ENCODE measurements at regions not wholly inside any gene's neighbourhood (a gene's known extent, or its start where the extent isn't known, plus 50 kb on each side); places are given as distances from the start of the nearest gene placed in this dataset.

DNA sequence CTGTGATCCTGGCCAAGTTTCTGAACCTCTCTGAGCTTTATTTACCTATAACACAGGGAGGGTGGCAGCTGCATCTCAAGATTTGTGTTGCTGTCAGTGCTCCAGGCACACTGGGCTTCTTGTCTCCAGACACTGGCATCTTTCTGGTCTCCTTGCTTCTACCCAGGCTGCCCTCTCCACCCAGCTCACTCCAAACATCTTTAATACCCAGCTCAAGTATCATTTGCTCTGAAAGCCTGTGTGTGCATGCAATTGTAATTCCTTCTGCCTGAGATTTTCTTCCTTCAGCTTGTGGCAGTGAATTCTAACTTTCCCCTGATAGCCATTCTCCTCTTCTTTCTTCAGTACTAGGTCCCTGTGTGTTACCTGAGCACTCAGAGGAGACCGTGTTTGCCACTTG is 50.7 kb upstream of the USP7 start:
- no CpG with 5 or more reads among the region's 1 CpG for WGBS, 2 experiments (ENCODE audit: extremely low coverage in 2 of 2, insufficient read length in 1 of 2)
- dilution Hi-C loops (cut with HindIII; ENCODE audit: low sequenced_read_pairs, unreplicated experiment): no loop called here
- Histone ChIP-seq H2AFZ (replicated peaks; ENCODE audit: low read length, poor library complexity) (no peak overlapping the region), H3K14ac (replicated peaks; ENCODE audit: low read depth, low read length) (no peak overlapping the region), H3K4me1 (ENCODE audit: control insufficient read depth, insufficient read depth, low read length) (peaks cover 2% of the 10 kb centered on the region; the same call in 1 of the 2 replicates), H2AK5ac (ENCODE audit: low read depth, low read length) (no peak overlapping the region), H4K5ac (ENCODE audit: low read depth, low read length) (no peak overlapping the region), H3K4me3 (ENCODE audit: insufficient read depth, low read depth, low read length) (no peak overlapping the region), H3K27me3 (ENCODE audit: control insufficient read depth, insufficient read depth, low read length) (0 out of 2 replicates have a peak, but pooled peaks cover 1% of the 10 kb centered on the region), H4K91ac (ENCODE audit: insufficient read depth, low read depth, low read length) (no peak overlapping the region), H4K8ac (ENCODE audit: low read depth in 2 of 2, low read length in 2 of 2) (no peak overlapping the region), H2BK5ac (ENCODE audit: low read depth, low read length, poor library complexity, severe bottlenecking) (no peak overlapping the region), H3K56ac (ENCODE audit: extremely low read depth, insufficient read depth, low read length) (no peak overlapping the region), H3K9ac (ENCODE audit: low read depth, low read length) (no peak overlapping the region), H2AK9ac (replicated peaks; ENCODE audit: low read depth, low read length, poor library complexity) (no peak overlapping the region), H3K23ac (ENCODE audit: low read depth, low read length) (no peak overlapping the region), H2BK120ac (ENCODE audit: low read depth, low read length) (no peak overlapping the region), H3K9me3 (ENCODE audit: control insufficient read depth, insufficient read depth, low read length) (peaks cover 8% of the 10 kb centered on the region), H3K79me1 (ENCODE audit: low read depth in 1 of 2, low read length in 2 of 2) (no peaks in the 10 kb centered on the region), H2BK20ac (ENCODE audit: low read depth, low read length) (no peak overlapping the region), H3K36me3 (ENCODE audit: control insufficient read depth, insufficient read depth, low read length) (no peaks in the 10 kb centered on the region), H3K4ac (ENCODE audit: low read depth, low read length) (no peak overlapping the region), H3K4me2 (ENCODE audit: low read depth, low read length) (no peak overlapping the region), H3K9me1 (ENCODE audit: insufficient read depth, low read length) (no peaks in the 10 kb centered on the region), H3K18ac (ENCODE audit: low read depth, low read length) (no peak overlapping the region), H2BK15ac (ENCODE audit: low read depth, low read length) (no peak overlapping the region), H3K27ac (ENCODE audit: insufficient read depth, low read length) (no peak overlapping the region), H4K20me1 (ENCODE audit: insufficient read depth, low read length) (no peaks in the 10 kb centered on the region)
- no TSS peak for BruUV-seq (replicated peaks)
- CTCF ChIA-PET: no interaction called here
- in situ Hi-C loops (cut with MboI; ENCODE audit: low sequenced_read_pairs): loop anchor here (25.0 kb wide), 2 partner anchors 352 to 1498 kb away; partner anchors contain the start of gene ABAT
- TF ChIP-seq USF2 (IDR thresholded peaks at IDR 0.05; ENCODE audit: low read depth, low read length) (no peak), RAD21 (IDR thresholded peaks at IDR 0.05; ENCODE audit: low read length) (no peak), CEBPB (IDR thresholded peaks at IDR 0.05; ENCODE audit: low read depth, low read length) (no peak), BHLHE40 (IDR thresholded peaks at IDR 0.05; ENCODE audit: low read depth, low read length) (no peak), SMC3 (IDR thresholded peaks at IDR 0.05; ENCODE audit: low read depth, low read length) (no peak), CHD1 (IDR thresholded peaks at IDR 0.05; ENCODE audit: low read depth, low read length) (no peak), MAFK (IDR thresholded peaks at IDR 0.05; ENCODE audit: low read depth, low read length) (no peak), FOS (IDR thresholded peaks at IDR 0.05; ENCODE audit: low read depth, low read length) (no peak), RFX5 (IDR thresholded peaks at IDR 0.05; ENCODE audit: low read depth, low read length) (no peak), MAZ (IDR thresholded peaks at IDR 0.05; ENCODE audit: borderline replicate concordance, low read depth, low read length) (no peak)
- intact Hi-C loops (cut with micrococcal nuclease): no loop called here
- no peak for DNase-seq
- no peak for ATAC-seq (ENCODE audit: low read depth)
- POLR2A ChIA-PET (ENCODE audit: unreplicated experiment): no interaction called here
